ENCODE measurements at regions not wholly inside any gene's neighbourhood (a gene's known extent, or its start where the extent isn't known, plus 50 kb on each side); places are given as distances from the start of the nearest gene placed in this dataset.

DNA sequence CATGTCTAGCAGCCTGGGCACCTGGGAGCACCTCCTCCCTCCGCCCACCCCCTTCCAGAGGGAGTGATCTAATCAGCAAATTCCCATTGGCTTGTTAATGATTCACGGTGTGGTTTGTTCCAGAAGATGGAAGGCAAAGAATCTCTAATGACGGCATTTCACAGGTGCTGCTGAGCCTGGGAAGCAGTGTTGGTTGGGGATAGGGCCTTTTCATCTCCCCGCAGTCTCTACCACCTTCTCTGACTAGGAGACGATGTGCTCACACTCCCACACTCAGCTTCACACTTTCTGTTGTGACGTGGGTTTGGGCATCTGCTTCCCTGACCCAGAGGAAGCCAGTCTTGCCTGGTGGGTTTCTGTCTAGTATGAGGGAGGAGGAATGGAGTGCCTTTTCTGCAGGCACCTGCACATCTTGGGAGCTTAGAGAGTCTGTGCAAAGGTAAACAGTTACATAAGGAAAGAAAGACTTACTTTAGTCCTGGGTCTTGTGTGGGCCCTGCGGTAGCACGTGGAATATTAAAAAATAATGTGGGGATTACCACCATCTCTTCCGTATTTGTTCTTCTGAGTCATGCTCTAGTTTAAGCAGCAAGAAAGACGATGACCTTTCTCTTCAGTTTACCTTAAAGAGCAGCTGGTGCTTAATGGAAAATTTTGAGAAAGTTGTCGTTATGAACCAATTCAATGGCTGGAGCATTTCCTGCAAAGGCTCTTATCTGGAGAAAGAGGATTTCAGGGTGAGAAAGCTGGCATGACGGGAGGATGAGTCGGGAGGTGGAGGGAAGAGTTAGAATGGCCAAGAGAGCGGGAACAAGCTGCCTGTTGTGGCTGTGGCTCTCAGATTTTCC is 70.6 kb upstream of the ARHGAP5 start:
- no peak for DNase-seq

DNA sequence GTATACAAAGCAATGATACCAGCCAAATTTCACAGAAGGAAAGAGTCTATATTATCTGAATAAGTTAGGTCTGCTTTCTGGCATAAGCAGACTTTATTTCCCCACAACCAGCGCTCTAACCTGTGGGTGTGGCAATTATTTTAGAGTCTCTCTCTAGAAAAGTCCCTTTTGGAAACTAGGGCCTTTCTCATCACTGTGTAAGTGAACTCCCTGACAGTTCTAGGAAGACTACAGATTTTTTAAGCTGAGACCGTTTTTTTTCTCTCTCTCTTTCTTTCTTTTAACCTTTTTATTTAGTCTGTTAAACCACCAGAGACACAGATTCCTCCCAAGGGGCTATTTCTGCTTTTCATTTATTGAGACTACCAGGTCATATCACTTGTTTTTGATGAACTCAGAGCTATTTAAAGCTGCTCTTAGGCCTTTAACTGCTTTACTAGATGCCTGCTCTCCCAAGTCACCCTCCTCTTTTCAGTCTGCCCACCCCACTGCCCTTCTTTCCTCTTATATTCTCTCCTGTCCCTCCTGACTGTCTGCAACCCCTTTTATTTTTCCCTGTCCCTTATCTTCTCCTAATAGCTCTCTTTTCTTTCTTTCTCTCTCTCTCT is 69.2 kb upstream of the ARHGAP5 start:
- DNase-seq: no peak

DNA sequence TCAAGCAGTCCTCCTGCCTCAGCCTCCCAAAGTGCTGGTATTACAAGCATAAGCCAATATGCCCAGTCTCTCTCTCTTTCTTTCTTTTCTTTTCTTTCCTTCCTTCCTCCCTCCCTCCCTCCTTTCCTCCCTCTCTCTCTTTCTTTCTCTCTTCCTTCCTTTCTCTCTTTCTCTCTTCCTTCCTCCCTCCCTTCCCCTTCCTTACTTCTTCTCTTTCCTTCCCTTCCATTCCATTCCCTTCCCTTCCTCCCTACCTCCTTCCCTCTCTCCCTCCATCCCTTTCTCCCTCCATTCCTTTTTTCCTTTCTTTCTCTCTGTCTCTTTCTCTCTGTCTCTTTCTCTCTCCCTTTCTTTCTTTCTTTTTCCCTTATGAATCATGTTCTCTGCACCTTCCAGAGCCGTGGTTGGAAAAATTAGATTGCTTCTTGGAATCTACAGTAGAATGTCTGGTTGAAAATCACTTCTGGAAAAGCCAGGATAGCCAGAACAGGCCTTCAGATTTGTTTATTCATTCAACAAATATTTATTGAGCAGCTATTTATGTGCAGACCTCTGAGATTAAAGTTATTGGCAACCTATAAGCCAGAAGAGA is 68.4 kb upstream of the ARHGAP5 start:
- DNase-seq: no peak

GRCh38 chr14:32009221-32009975 is 67.7 kb upstream of the ARHGAP5 start:
- no peak for DNase-seq

- DNase-seq: no peak
These were observed 67.0 kb upstream of the ARHGAP5 start for GRCh38 chr14:32009976-32010581.

GRCh38 chr14:32010604-32011125 is 66.4 kb upstream of the ARHGAP5 start:
- no peak for DNase-seq

- DNase-seq: no peak
These were observed 65.9 kb upstream of the ARHGAP5 start for GRCh38 chr14:32011225-32011624.

- no peak for DNase-seq
These were observed 65.0 kb upstream of the ARHGAP5 start for GRCh38 chr14:32012062-32012461.

- no peak for DNase-seq
These were observed 64.5 kb upstream of the ARHGAP5 start for GRCh38 chr14:32012571-32012970.

DNA sequence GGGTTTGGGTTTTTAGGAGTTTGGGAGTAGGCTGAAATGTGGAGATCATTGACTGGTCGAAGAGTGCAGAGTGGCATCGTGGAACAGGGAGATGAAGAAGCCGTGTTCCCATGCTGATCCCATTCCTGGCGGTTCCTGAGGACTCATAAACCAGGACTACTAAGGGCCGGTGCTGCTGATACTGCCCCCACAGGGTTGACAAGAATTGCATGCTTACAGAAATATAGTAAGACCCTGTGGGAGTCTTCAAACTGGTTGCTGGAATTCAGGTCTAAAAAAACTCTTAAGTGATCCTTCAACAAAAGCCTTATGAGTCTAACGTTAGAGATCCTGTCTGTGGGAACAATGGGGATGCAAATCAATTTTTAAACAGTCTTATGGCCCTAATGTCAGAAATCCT is 64.0 kb upstream of the ARHGAP5 start:
- no peak for DNase-seq

GRCh38 chr14:32014057-32014456 is 63.0 kb upstream of the ARHGAP5 start:
- no peak for DNase-seq

DNA sequence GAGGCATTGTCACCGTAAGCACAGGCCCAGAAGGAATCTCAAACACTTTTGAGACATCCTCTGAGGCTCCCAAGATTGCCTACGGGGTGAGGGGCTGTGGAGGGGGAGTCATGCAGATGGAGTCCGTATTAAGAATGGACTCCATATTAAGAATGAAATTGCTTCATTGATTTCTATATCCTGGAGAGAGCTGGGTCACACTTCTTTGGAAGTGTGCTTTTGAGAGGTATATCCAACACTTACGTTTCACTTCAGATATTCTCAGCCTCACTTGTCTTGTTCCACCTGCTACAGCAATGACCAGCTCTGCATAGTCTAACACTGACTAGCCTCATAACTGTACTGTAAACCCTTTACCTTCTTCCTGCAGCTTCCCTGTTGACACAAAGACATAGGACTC is 62.6 kb upstream of the ARHGAP5 start:
- DNase-seq: no peak

GRCh38 chr14:32015166-32015565 is 61.9 kb upstream of the ARHGAP5 start:
- no peak for DNase-seq

DNA sequence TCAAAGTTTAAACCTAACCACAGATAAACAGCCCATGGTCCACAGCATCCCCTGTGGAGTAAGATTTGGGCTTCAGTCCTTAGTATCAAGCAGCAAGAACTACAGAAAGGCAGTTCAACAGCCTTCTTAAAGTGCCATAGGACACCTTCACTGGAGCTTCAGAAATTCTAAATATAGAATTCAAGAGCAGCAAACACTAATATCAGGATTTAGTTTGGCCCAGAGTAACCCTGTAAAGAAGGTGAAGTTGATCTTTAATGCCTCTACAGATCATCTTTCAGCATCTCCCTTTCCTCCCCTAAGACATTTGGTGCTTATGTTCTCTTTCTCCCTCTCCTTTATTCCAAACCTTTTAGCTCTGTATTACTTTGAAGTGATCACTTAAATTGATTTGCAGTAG is 59.5 kb upstream of the ARHGAP5 start:
- DNase-seq: no peak

- DNase-seq: no peak
These were observed 58.6 kb upstream of the ARHGAP5 start for GRCh38 chr14:32018391-32019092.

GRCh38 chr14:32019276-32019675 is 57.8 kb upstream of the ARHGAP5 start:
- no peak for DNase-seq

DNA sequence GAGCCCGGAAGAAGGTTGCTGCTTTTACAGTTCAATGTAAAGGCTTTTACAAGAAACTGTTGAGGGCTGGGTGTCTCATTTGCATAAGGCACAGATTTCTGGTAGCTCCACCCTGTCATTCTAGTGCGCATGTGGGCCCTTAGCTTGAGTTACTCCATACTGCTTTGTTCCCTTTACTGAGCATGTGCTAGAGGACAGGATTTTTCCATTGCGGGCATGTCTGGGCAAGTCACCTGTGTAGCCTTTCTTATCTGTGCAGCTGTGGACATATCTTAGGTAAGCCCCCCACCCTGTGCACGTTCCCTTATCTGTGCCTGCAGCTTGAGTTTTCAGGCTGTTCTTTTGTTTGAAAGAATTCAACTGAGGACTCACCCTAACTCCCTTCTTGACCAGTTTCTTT is 56.2 kb upstream of the ARHGAP5 start:
- DNase-seq: no peak

GRCh38 chr14:32021341-32021740 is 55.8 kb upstream of the ARHGAP5 start:
- no peak for DNase-seq

GRCh38 chr14:32022525-32022924 is 54.6 kb upstream of the ARHGAP5 start:
- no peak for DNase-seq

- DNase-seq: no peak
These were observed 54.1 kb upstream of the ARHGAP5 start for GRCh38 chr14:32022938-32023466.

DNA sequence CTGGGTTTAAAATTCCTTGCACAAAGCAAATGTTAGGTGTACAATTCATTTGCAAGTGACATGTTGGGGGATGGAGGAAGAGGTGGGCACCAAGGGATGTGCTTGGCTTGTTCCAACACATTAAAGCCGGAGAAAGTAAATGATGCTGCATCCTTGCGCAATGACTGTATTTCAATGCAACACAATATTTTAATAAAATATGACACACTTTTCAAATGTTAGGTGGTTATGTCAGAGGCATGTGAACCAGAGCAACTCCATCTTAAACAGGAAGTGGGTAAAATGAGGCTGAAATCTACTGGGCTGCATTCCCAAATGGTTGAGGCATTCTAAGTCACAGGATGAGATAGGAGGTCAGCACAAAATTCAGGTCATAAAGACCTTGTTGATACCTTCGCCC is 53.6 kb upstream of the ARHGAP5 start:
- no peak for DNase-seq
